Dermis blood vessel endothelial cell (primary cell): ENCODE measurements at regions not wholly inside any gene's neighbourhood (a gene's known extent, or its start where the extent isn't known, plus 50 kb on each side); places are given as distances from the start of the nearest gene placed in this dataset.
A peak's percentile ranks its signal among the peaks of the same experiment; 100 is the strongest.
"Not testable (repeated sequence)": the region's sequence is repeated elsewhere in the genome, so short reads cannot be mapped to it uniquely, and the experiment has no call there.

Experiments
- DNase-seq: peaks from one replicate; pipeline ENCODE4 v3.0.0; 2010

- DNase-seq, result no peak
Observed at GRCh38 chr15:56568466-56569167, 103.7 kb upstream of the MNS1 start.

- no peak for DNase-seq
Observed at GRCh38 chr15:56557415-56557814, 92.5 kb upstream of the MNS1 start.

- no peak for DNase-seq
Observed at GRCh38 chr15:56553486-56553885, 88.5 kb upstream of the MNS1 start.

GRCh38 chr15:56552659-56553058, 87.7 kb upstream of the MNS1 start:
- no peak for DNase-seq

GRCh38 chr15:56540570-56540969, 75.6 kb upstream of the MNS1 start:
- not testable (repeated sequence) for DNase-seq

- DNase-seq, result not testable (repeated sequence)
Observed at GRCh38 chr15:56540157-56540556, 75.2 kb upstream of the MNS1 start.

GRCh38 chr15:56538901-56539545, 74.1 kb upstream of the MNS1 start:
- DNase-seq, result no peak

- no peak for DNase-seq
Observed at GRCh38 chr15:56537881-56538280, 72.9 kb upstream of the MNS1 start.

GRCh38 chr15:56534728-56535127, 69.8 kb upstream of the MNS1 start:
- DNase-seq, result no peak

- DNase-seq, result no peak
Observed at GRCh38 chr15:56533731-56534403, 68.9 kb upstream of the MNS1 start.

- no peak for DNase-seq
Observed at GRCh38 chr15:56532721-56533460, 68.0 kb upstream of the MNS1 start.

- DNase-seq, result no peak
Observed at GRCh38 chr15:56530157-56530556, 65.2 kb upstream of the MNS1 start.

GRCh38 chr15:56528136-56528535, 63.2 kb upstream of the MNS1 start:
- DNase-seq, result peak; percentile 1

- DNase-seq, result no peak
Observed at GRCh38 chr15:56524915-56525314, 60.0 kb upstream of the MNS1 start.

- DNase-seq, result no peak
Observed at GRCh38 chr15:56523521-56523920, 58.6 kb upstream of the MNS1 start.

- no peak for DNase-seq
Observed at GRCh38 chr15:56519000-56519399, 54.1 kb upstream of the MNS1 start.
